NCI-H146 treated with DMSO at 0.1 percent for 48 hours (cell line): ENCODE measurements at regions not wholly inside any gene's neighbourhood (a gene's known extent, or its start where the extent isn't known, plus 50 kb on each side); places are given as distances from the start of the nearest gene placed in this dataset.
"Not testable (repeated sequence)": the region's sequence is repeated elsewhere in the genome, so short reads cannot be mapped to it uniquely, and the experiment has no call there.

ENCODE experiments used
- DNase-seq: peaks from one replicate; lab custom pipeline; 2025; ENCODE audit not compliant: unreplicated experiment; lab: John Stamatoyannopoulos, UW

GRCh38 chrX:76996641-76997040, 450.5 kb upstream of the FGF16 start:
- DNase-seq, result no peak

GRCh38 chrX:77003530-77003929, 443.7 kb upstream of the FGF16 start:
- no peak for DNase-seq

GRCh38 chrX:77003956-77004355, 443.2 kb upstream of the FGF16 start:
- DNase-seq, result no peak

- DNase-seq, result no peak
Measured at GRCh38 chrX:77009691-77010090, 437.5 kb upstream of the FGF16 start.

- DNase-seq, result peak; percentile 71
Measured at GRCh38 chrX:77014377-77015372, 432.5 kb upstream of the FGF16 start.

GRCh38 chrX:77017093-77017492, 430.1 kb upstream of the FGF16 start:
- DNase-seq, result no peak

- peak; percentile 9 for DNase-seq
Measured at GRCh38 chrX:77046180-77046810, 400.9 kb upstream of the FGF16 start.

GRCh38 chrX:77060572-77060971, 386.6 kb upstream of the FGF16 start:
- no peak for DNase-seq

- DNase-seq, result no peak
Measured at GRCh38 chrX:77061022-77061421, 386.2 kb upstream of the FGF16 start.

- DNase-seq, result no peak
Measured at GRCh38 chrX:77061545-77061944, 385.6 kb upstream of the FGF16 start.

- DNase-seq, result no peak
Measured at GRCh38 chrX:77065896-77066295, 381.3 kb upstream of the FGF16 start.

- DNase-seq, result no peak
Measured at GRCh38 chrX:77070202-77070918, 376.8 kb upstream of the FGF16 start.

GRCh38 chrX:77076896-77077295, 370.3 kb upstream of the FGF16 start:
- DNase-seq, result no peak

GRCh38 chrX:77081237-77081636, 366.0 kb upstream of the FGF16 start:
- DNase-seq, result not testable (repeated sequence)

GRCh38 chrX:77085372-77085771, 361.8 kb upstream of the FGF16 start:
- no peak for DNase-seq

GRCh38 chrX:77087529-77088169, 359.5 kb upstream of the FGF16 start:
- DNase-seq, result no peak

GRCh38 chrX:77088233-77088632, 359.0 kb upstream of the FGF16 start:
- no peak for DNase-seq

- DNase-seq, result no peak
Measured at GRCh38 chrX:77114501-77114900, 332.7 kb upstream of the FGF16 start.

- DNase-seq, result no peak
Measured at GRCh38 chrX:77118686-77119085, 328.5 kb upstream of the FGF16 start.

GRCh38 chrX:77119706-77120105, 327.5 kb upstream of the FGF16 start:
- DNase-seq, result no peak

GRCh38 chrX:77123917-77124316, 323.3 kb upstream of the FGF16 start:
- not testable (repeated sequence) for DNase-seq
